PC-9 (cell line): ENCODE measurements at regions not wholly inside any gene's neighbourhood (a gene's known extent, or its start where the extent isn't known, plus 50 kb on each side); places are given as distances from the start of the nearest gene placed in this dataset.
"Not testable (repeated sequence)": the region's sequence is repeated elsewhere in the genome, so short reads cannot be mapped to it uniquely, and the experiment has no call there.

ENCODE experiments used
- CTCF ChIP-seq: fragments of 200-600 bp; sonication (generic); conservative IDR thresholded peaks from 2 replicates; pipeline ENCODE4 v1.6.1; 2017; ENCODE audit warnings: mixed run types, antibody characterized with exemption, mild to moderate bottlenecking, moderate library complexity
- EZH2 ChIP-seq: fragments of 200-600 bp; sonication (generic); IDR thresholded peaks from 2 replicates; pipeline ENCODE4 v1.8.0; 2017; ENCODE audit warnings: antibody characterized with exemption, low read depth

DNA sequence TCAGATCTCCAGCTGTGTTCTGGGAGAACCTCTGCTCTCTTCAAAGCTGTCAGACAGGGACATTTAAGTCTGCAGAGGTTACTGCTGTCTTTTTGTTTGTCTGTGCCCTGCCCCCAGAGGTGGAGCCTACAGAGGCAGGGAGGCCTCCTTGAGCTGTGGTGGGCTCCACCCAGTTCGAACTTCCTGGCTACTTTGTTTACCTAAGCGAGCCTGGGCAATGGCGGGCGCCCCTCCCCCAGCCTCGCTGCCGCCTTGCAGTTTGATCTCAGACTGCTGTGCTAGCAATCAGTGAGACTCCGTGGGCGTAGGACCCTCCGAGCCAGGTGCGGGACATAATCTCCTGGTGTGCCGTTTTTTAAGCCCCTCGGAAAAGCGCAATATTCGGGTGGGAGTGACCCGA lies 171.2 kb downstream of the RBMX2 start:
- not testable (repeated sequence) for TF ChIP-seq EZH2, CTCF
